H9 (cell line): ENCODE measurements at regions not wholly inside any gene's neighbourhood (a gene's known extent, or its start where the extent isn't known, plus 50 kb on each side); places are given as distances from the start of the nearest gene placed in this dataset.

Source experiments
- DNase-seq: peaks from one replicate; pipeline ENCODE4 v3.0.0-alpha.2; 2017
- H2AFZ ChIP-seq: one replicate; pipeline ENCODE4 v1.6.1; 2013; ENCODE audit warnings: mild to moderate bottlenecking, low read length, control low read depth, moderate library complexity
- H2AK5ac ChIP-seq: 2 replicates; pipeline ENCODE4 v1.6.1; 2013; ENCODE audit warnings: low read length, control low read depth, mixed read lengths; ENCODE audit not compliant: insufficient read length
- H2BK120ac ChIP-seq: one replicate; pipeline ENCODE4 v1.6.1; 2013; ENCODE audit warnings: low read depth, mild to moderate bottlenecking, low read length, control low read depth, inconsistent platforms; ENCODE audit not compliant: poor library complexity, severe bottlenecking
- H2BK12ac ChIP-seq: 2 replicates; pipeline ENCODE4 v1.6.1; 2013; ENCODE audit warnings: low read length, control low read depth, mixed read lengths, low read depth; ENCODE audit not compliant: insufficient read length
- H2BK15ac ChIP-seq: 2 replicates; pipeline ENCODE4 v1.6.1; 2013; ENCODE audit warnings: low read depth, low read length, control low read depth
- H2BK20ac ChIP-seq: one replicate; pipeline ENCODE4 v1.6.1; 2013; ENCODE audit warnings: low read depth, mild to moderate bottlenecking, low read length, control low read depth, inconsistent platforms; ENCODE audit not compliant: poor library complexity, severe bottlenecking
- H2BK5ac ChIP-seq: 2 replicates; pipeline ENCODE4 v1.6.1; 2013; ENCODE audit warnings: low read length, control low read depth, mixed read lengths; ENCODE audit not compliant: insufficient read length
- H3K14ac ChIP-seq: 2 replicates; pipeline ENCODE4 v1.6.1; 2013; ENCODE audit warnings: low read length, control low read depth; ENCODE audit not compliant: insufficient read depth
- H3K18ac ChIP-seq: 2 replicates; pipeline ENCODE4 v1.6.1; 2013; ENCODE audit warnings: low read depth, mild to moderate bottlenecking, mixed read lengths, low read length, control low read depth; ENCODE audit not compliant: insufficient read length
- H3K23ac ChIP-seq: 2 replicates; pipeline ENCODE4 v1.6.1; 2013; ENCODE audit warnings: low read length, control low read depth, mixed read lengths, low read depth; ENCODE audit not compliant: insufficient read length
- H3K23me2 ChIP-seq: 2 replicates; pipeline ENCODE4 v1.6.1; 2013; ENCODE audit warnings: low read depth, mild to moderate bottlenecking, mixed read lengths, low read length, control low read depth; ENCODE audit not compliant: insufficient read length, poor library complexity, severe bottlenecking
- H3K27ac ChIP-seq: 2 replicates; pipeline ENCODE4 v1.5.1; 2013; ENCODE audit warnings: low read length, control low read depth, mixed read lengths, low read depth; ENCODE audit not compliant: insufficient read length
- H3K27me3 ChIP-seq: 2 replicates; pipeline ENCODE4 v1.6.1; 2013; ENCODE audit warnings: low read length, control low read depth, inconsistent platforms; ENCODE audit not compliant: insufficient read depth
- H3K4ac ChIP-seq: 2 replicates; pipeline ENCODE4 v1.6.1; 2013; ENCODE audit warnings: low read depth, mild to moderate bottlenecking, control low read depth, inconsistent platforms, low read length, moderate library complexity
- H3K4me1 ChIP-seq: 2 replicates; pipeline ENCODE4 v1.6.1; 2013; ENCODE audit warnings: low read length, control low read depth, inconsistent platforms; ENCODE audit not compliant: insufficient read depth
- H3K4me2 ChIP-seq: 2 replicates; pipeline ENCODE4 v1.6.1; 2013; ENCODE audit warnings: low read length, control low read depth, mixed read lengths; ENCODE audit not compliant: insufficient read length, insufficient read depth
- H3K56ac ChIP-seq: 2 replicates; pipeline ENCODE4 v1.6.1; 2013; ENCODE audit warnings: low read depth, mild to moderate bottlenecking, mixed read lengths, low read length, control low read depth; ENCODE audit not compliant: insufficient read length
- H3K79me1 ChIP-seq: 2 replicates; pipeline ENCODE4 v1.6.1; 2013; ENCODE audit warnings: low read depth, mild to moderate bottlenecking, moderate library complexity, low read length, control low read depth, inconsistent platforms; ENCODE audit not compliant: insufficient read depth, poor library complexity, severe bottlenecking
- H3K79me2 ChIP-seq: 2 replicates; pipeline ENCODE4 v1.6.1; 2013; ENCODE audit warnings: low read length, control low read depth, inconsistent platforms; ENCODE audit not compliant: insufficient read depth
- H3K9ac ChIP-seq: 2 replicates; pipeline ENCODE4 v1.6.1; 2013; ENCODE audit warnings: low read length, control low read depth, mixed read lengths; ENCODE audit not compliant: insufficient read length; ENCODE audit errors: extremely low read depth
- H3K9me3 ChIP-seq: one replicate; pipeline ENCODE4 v1.6.1; 2013; ENCODE audit warnings: low read depth, low read length, inconsistent platforms; ENCODE audit not compliant: control insufficient read depth
- H3T11ph ChIP-seq: one replicate; pipeline ENCODE4 v1.6.1; 2013; ENCODE audit warnings: mild to moderate bottlenecking, low read length, control low read depth, inconsistent platforms
- H4K20me1 ChIP-seq: one replicate; pipeline ENCODE4 v1.6.1; 2013; ENCODE audit not compliant: control insufficient read depth, insufficient read length, insufficient read depth
- H4K5ac ChIP-seq: 2 replicates; pipeline ENCODE4 v1.6.1; 2013; ENCODE audit warnings: low read depth, mild to moderate bottlenecking, mixed read lengths, low read length, control low read depth; ENCODE audit not compliant: insufficient read length
- H4K8ac ChIP-seq: replicated peaks from 2 replicates; pipeline ENCODE4 v1.6.1; 2013; ENCODE audit warnings: low read length, control low read depth, mixed read lengths, low read depth; ENCODE audit not compliant: insufficient read length
- H4K91ac ChIP-seq: 2 replicates; pipeline ENCODE4 v1.6.1; 2013; ENCODE audit warnings: low read depth, mild to moderate bottlenecking, moderate library complexity, mixed read lengths, low read length, control low read depth; ENCODE audit not compliant: insufficient read length
- H3K27ac Mint-ChIP-seq, 3 experiments: 2 replicates in 2 of 3; 3 replicates in 1 of 3; pipeline ENCODE4 v1.8.0; 2020 to 2021; ENCODE audit warnings: mixed read lengths in 3 of 3, mild to moderate bottlenecking in 1 of 3, moderate library complexity in 1 of 3
- H3K27me3 Mint-ChIP-seq: 2 replicates; pipeline ENCODE4 v1.8.0; 2021; ENCODE audit warnings: low read depth, mild to moderate bottlenecking, moderate library complexity, mixed read lengths
- H3K36me3 Mint-ChIP-seq, 3 experiments: 2 replicates in 2 of 3; 3 replicates in 1 of 3; pipeline ENCODE4 v1.8.0; 2020 to 2021; ENCODE audit warnings: low read depth in 3 of 3, mixed read lengths in 3 of 3; ENCODE audit not compliant: insufficient read depth in 1 of 3
- H3K4me1 Mint-ChIP-seq, 2 experiments: 2 replicates each; pipeline ENCODE4 v1.8.0; 2020; ENCODE audit warnings: mixed read lengths in 2 of 2
- H3K4me3 Mint-ChIP-seq, 2 experiments: 2 replicates in 1 of 2; 3 replicates in 1 of 2; pipeline ENCODE4 v1.8.0; 2020 to 2021; ENCODE audit warnings: mild to moderate bottlenecking in 2 of 2, mixed read lengths in 2 of 2, moderate library complexity in 1 of 2
- H3K9me3 Mint-ChIP-seq, 2 experiments: 2 replicates in 1 of 2; 3 replicates in 1 of 2; pipeline ENCODE4 v1.8.0; 2020; ENCODE audit warnings: mild to moderate bottlenecking in 2 of 2, mixed read lengths in 2 of 2, moderate library complexity in 1 of 2
- WGBS: extraction: QIAGEN DNeasy Blood & Tissue Kit; methylation state at CpG from one replicate; pipeline ENCODE4 v1.1.7; 2013; ENCODE audit warnings: missing lambda C conversion rate, low lambda C conversion rate, mixed read lengths; ENCODE audit not compliant: insufficient read length; ENCODE audit errors: extremely low coverage; 5-methylcytosine and 5-hydroxymethylcytosine counted together
- TF ChIP-seq, protein P1 (sequence below): fragments of 200-600 bp; sonication (generic); conservative IDR thresholded peaks from 3 replicates; pipeline ENCODE4 v1.8.0; 2021; ENCODE audit warnings: antibody characterized with exemption, mild to moderate bottlenecking

- no peak overlapping the region for H2BK12ac ChIP-seq
- no peak overlapping the region for H2BK120ac ChIP-seq
- no peak for DNase-seq
- no peaks in the 10 kb centered on the region for H3K4me1 ChIP-seq
- H3K9me3 ChIP-seq = no peaks in the 10 kb centered on the region
- H3K9ac ChIP-seq = no peak overlapping the region
- H2AFZ ChIP-seq = no peak overlapping the region
- Mint-ChIP-seq H3K27me3 (no peaks in the 10 kb centered on the region), H3K4me3 (no peak overlapping the region), H3K4me1 (no peaks in the 10 kb centered on the region), H3K36me3 (peaks cover 0 to 9% (median 6%) of the 10 kb centered on the region in 3 experiments; a peak in 4 of 7 replicates), H3K27ac (no peak overlapping the region), H3K9me3 (peaks cover 3 to 6% of the 10 kb centered on the region in 2 experiments; a peak in 2 of 5 replicates)
- H3K56ac ChIP-seq = no peak overlapping the region
- H3K18ac ChIP-seq = no peak overlapping the region
- H3K27me3 ChIP-seq = no peaks in the 10 kb centered on the region
- H2AK5ac ChIP-seq = no peak overlapping the region
- H3K23me2 ChIP-seq = no peaks in the 10 kb centered on the region
- H3K79me2 ChIP-seq = no peaks in the 10 kb centered on the region
- no peak overlapping the region for H3T11ph ChIP-seq
- no peak overlapping the region for H2BK5ac ChIP-seq
- no peak overlapping the region for H3K4ac ChIP-seq
- no peak overlapping the region for H2BK20ac ChIP-seq
- WGBS = no CpG with 5 or more reads among the region's 4 CpGs
- H4K8ac ChIP-seq = no peak overlapping the region
- H3K14ac ChIP-seq = no peak overlapping the region
- no peak overlapping the region for H3K27ac ChIP-seq
- no peak overlapping the region for H2BK15ac ChIP-seq
- TF ChIP-seq, protein P1, sequence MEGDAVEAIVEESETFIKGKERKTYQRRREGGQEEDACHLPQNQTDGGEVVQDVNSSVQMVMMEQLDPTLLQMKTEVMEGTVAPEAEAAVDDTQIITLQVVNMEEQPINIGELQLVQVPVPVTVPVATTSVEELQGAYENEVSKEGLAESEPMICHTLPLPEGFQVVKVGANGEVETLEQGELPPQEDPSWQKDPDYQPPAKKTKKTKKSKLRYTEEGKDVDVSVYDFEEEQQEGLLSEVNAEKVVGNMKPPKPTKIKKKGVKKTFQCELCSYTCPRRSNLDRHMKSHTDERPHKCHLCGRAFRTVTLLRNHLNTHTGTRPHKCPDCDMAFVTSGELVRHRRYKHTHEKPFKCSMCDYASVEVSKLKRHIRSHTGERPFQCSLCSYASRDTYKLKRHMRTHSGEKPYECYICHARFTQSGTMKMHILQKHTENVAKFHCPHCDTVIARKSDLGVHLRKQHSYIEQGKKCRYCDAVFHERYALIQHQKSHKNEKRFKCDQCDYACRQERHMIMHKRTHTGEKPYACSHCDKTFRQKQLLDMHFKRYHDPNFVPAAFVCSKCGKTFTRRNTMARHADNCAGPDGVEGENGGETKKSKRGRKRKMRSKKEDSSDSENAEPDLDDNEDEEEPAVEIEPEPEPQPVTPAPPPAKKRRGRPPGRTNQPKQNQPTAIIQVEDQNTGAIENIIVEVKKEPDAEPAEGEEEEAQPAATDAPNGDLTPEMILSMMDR = no peak
- H3K4me2 ChIP-seq = no peak overlapping the region
- H4K20me1 ChIP-seq = no peaks in the 10 kb centered on the region
- no peaks in the 10 kb centered on the region for H3K79me1 ChIP-seq
- H3K23ac ChIP-seq = no peak overlapping the region
- H4K91ac ChIP-seq = no peak overlapping the region
- no peak overlapping the region for H4K5ac ChIP-seq
Measured at GRCh38 chr1:242728696-242729095, 204.2 kb upstream of the PLD5 start.
